ENCODE measurements at regions not wholly inside any gene's neighbourhood (a gene's known extent, or its start where the extent isn't known, plus 50 kb on each side); places are given as distances from the start of the nearest gene placed in this dataset.

DNA sequence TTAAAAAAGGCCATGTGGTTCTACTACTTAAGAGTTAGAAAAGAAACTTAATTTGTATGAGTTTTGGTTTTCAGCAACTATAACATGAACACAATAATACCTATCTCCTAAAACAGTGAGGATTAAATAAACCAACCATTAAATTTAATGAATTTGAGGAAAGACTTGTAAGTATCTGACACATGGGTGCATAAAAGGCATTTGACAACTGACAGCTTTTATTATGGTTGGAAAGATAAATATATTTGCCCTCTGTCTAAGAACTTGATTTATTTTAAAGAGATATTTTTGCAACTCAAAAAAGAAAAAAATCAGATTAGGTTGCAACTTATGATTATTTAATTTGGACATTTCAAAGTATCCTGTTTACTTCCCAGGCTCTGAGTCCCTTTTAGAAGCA lies 217.9 kb upstream of the EEA1 start:
- TF ChIP-seq, protein P1, sequence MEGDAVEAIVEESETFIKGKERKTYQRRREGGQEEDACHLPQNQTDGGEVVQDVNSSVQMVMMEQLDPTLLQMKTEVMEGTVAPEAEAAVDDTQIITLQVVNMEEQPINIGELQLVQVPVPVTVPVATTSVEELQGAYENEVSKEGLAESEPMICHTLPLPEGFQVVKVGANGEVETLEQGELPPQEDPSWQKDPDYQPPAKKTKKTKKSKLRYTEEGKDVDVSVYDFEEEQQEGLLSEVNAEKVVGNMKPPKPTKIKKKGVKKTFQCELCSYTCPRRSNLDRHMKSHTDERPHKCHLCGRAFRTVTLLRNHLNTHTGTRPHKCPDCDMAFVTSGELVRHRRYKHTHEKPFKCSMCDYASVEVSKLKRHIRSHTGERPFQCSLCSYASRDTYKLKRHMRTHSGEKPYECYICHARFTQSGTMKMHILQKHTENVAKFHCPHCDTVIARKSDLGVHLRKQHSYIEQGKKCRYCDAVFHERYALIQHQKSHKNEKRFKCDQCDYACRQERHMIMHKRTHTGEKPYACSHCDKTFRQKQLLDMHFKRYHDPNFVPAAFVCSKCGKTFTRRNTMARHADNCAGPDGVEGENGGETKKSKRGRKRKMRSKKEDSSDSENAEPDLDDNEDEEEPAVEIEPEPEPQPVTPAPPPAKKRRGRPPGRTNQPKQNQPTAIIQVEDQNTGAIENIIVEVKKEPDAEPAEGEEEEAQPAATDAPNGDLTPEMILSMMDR (conservative IDR thresholded peaks at IDR 0.05 in 1 of 2, IDR thresholded peaks at IDR 0.05 in 1 of 2; ENCODE audit: low read depth in 1 of 2, low read length in 2 of 2) = no peak
- no peak for TF ChIP-seq EZH2 (IDR thresholded peaks at IDR 0.05; ENCODE audit: low read length, missing control alignments)
